WTC11 (cell line): ENCODE measurements at regions not wholly inside any gene's neighbourhood (a gene's known extent, or its start where the extent isn't known, plus 50 kb on each side); places are given as distances from the start of the nearest gene placed in this dataset.

Source experiments
- ATAC-seq: fragments of 200-7000 bp; cut with Tn5 transposase; 2 replicates; pipeline ENCODE4 v1.10.0; 2021; ENCODE audit warnings: mild to moderate bottlenecking, moderate library complexity
- CTCF ChIA-PET: fragments of 300-600 bp; sonication (Branson Sonifier 250); formaldehyde crosslinking; loops from one replicate; lab custom pipeline; 2021; ENCODE audit warnings: antibody characterized with exemption; lab: Charles Lee
- POLR2A ChIA-PET: fragments of 350-600 bp; sonication (Branson Sonifier 250); formaldehyde crosslinking; loops from one replicate; lab custom pipeline; 2021; ENCODE audit warnings: antibody characterized with exemption; lab: Charles Lee
- DNase-seq: peaks from one replicate; pipeline ENCODE4 v3.0.0; 2021; ENCODE audit warnings: low spot score
- H3K27ac Mint-ChIP-seq: 2 replicates; pipeline ENCODE4 v1.8.0; 2021; ENCODE audit warnings: mixed read lengths
- H3K27me3 Mint-ChIP-seq: 2 replicates; pipeline ENCODE4 v1.8.0; 2021; ENCODE audit warnings: low read depth, mild to moderate bottlenecking, moderate library complexity, mixed read lengths
- H3K36me3 Mint-ChIP-seq: 2 replicates; pipeline ENCODE4 v1.8.0; 2021; ENCODE audit warnings: mixed read lengths
- H3K4me1 Mint-ChIP-seq: 2 replicates; pipeline ENCODE4 v1.8.0; 2022; ENCODE audit warnings: mixed read lengths
- H3K4me3 Mint-ChIP-seq: 2 replicates; pipeline ENCODE4 v1.8.0; 2021; ENCODE audit warnings: mild to moderate bottlenecking, moderate library complexity, mixed read lengths
- H3K9me3 Mint-ChIP-seq: 2 replicates; pipeline ENCODE4 v1.8.0; 2021; ENCODE audit warnings: mixed read lengths
- ATF1 ChIP-seq: sonication (generic); formaldehyde crosslinking; IDR thresholded peaks from 2 replicates; pipeline ENCODE4 v1.8.1; 2023; ENCODE audit warnings: mild to moderate bottlenecking, moderate library complexity, missing genetic modification reagents
- CBFB ChIP-seq: sonication (generic); formaldehyde crosslinking; IDR thresholded peaks from 2 replicates; pipeline ENCODE4 v1.8.1; 2022; ENCODE audit warnings: mild to moderate bottlenecking, low read depth, missing genetic modification reagents
- CREB1 ChIP-seq: sonication (generic); formaldehyde crosslinking; IDR thresholded peaks from 2 replicates; pipeline ENCODE4 v1.8.0; 2023; ENCODE audit warnings: mild to moderate bottlenecking, missing genetic modification reagents
- ETV6 ChIP-seq: sonication (generic); formaldehyde crosslinking; IDR thresholded peaks from 2 replicates; pipeline ENCODE4 v1.8.1; 2022; ENCODE audit warnings: mild to moderate bottlenecking, missing genetic modification reagents
- JUN ChIP-seq: sonication (generic); formaldehyde crosslinking; IDR thresholded peaks from 2 replicates; pipeline ENCODE4 v1.8.0; 2023; ENCODE audit warnings: mild to moderate bottlenecking, missing genetic modification reagents
- NFATC4 ChIP-seq: fragments of 250-450 bp; sonication (Bioruptor Pico); IDR thresholded peaks from 2 replicates; pipeline ENCODE4 v1.9.0; 2021; ENCODE audit warnings: mild to moderate bottlenecking
- NFE2L1 ChIP-seq: sonication (generic); formaldehyde crosslinking; IDR thresholded peaks from 2 replicates; pipeline ENCODE4 v1.8.1; 2023; ENCODE audit warnings: missing genetic modification reagents
- NR1H2 ChIP-seq: sonication (generic); formaldehyde crosslinking; IDR thresholded peaks from 2 replicates; pipeline ENCODE4 v1.9.0; 2021; ENCODE audit warnings: mild to moderate bottlenecking, moderate library complexity, missing genetic modification reagents
- OVOL2 ChIP-seq: fragments of 250-450 bp; sonication (Bioruptor Pico); IDR thresholded peaks from 2 replicates; pipeline ENCODE4 v1.9.0; 2021; ENCODE audit warnings: mild to moderate bottlenecking, borderline replicate concordance
- SMAD3 ChIP-seq: sonication (generic); formaldehyde crosslinking; IDR thresholded peaks from 2 replicates; pipeline ENCODE4 v1.8.0; 2022; ENCODE audit warnings: missing genetic modification reagents, mild to moderate bottlenecking, borderline replicate concordance
- TCF7 ChIP-seq: sonication (generic); formaldehyde crosslinking; IDR thresholded peaks from 2 replicates; pipeline ENCODE4 v1.8.0; 2022; ENCODE audit warnings: mild to moderate bottlenecking, low read depth, missing genetic modification reagents, moderate library complexity
- TEAD4 ChIP-seq: sonication (generic); formaldehyde crosslinking; IDR thresholded peaks from 2 replicates; pipeline ENCODE4 v1.8.0; 2022; ENCODE audit warnings: mild to moderate bottlenecking, missing genetic modification reagents
- ZBTB21 ChIP-seq: sonication (generic); formaldehyde crosslinking; IDR thresholded peaks from 2 replicates; pipeline ENCODE4 v1.8.1; 2023; ENCODE audit warnings: mild to moderate bottlenecking, missing genetic modification reagents, borderline replicate concordance
- ZNF396 ChIP-seq: fragments of 250-450 bp; sonication (Bioruptor Pico); IDR thresholded peaks from 2 replicates; pipeline ENCODE4 v1.8.0; 2021; ENCODE audit warnings: mild to moderate bottlenecking, moderate library complexity, borderline replicate concordance
- ZNF423 ChIP-seq: fragments of 250-450 bp; sonication (Bioruptor Pico); IDR thresholded peaks from 2 replicates; pipeline ENCODE4 v2.1.2; 2022; ENCODE audit warnings: mild to moderate bottlenecking, moderate library complexity
- TF ChIP-seq, protein P1 (sequence below): sonication (generic); formaldehyde crosslinking; IDR thresholded peaks from 2 replicates; pipeline ENCODE4 v1.8.1; 2023; ENCODE audit warnings: mild to moderate bottlenecking, missing genetic modification reagents
- TF ChIP-seq, protein P2 (sequence below): sonication (generic); formaldehyde crosslinking; IDR thresholded peaks from 2 replicates; pipeline ENCODE4 v1.8.0; 2022; ENCODE audit warnings: missing genetic modification reagents
- TF ChIP-seq, protein P3 (sequence below): sonication (generic); formaldehyde crosslinking; IDR thresholded peaks from 2 replicates; pipeline ENCODE4 v1.8.0; 2023; ENCODE audit warnings: mild to moderate bottlenecking, missing genetic modification reagents
- TF ChIP-seq, protein P4 (sequence below): fragments of 250-450 bp; sonication (Bioruptor Pico); IDR thresholded peaks from 2 replicates; pipeline ENCODE4 v2.1.2; 2022; ENCODE audit warnings: mild to moderate bottlenecking, moderate library complexity
- TF ChIP-seq, protein P5 (sequence below): sonication (generic); formaldehyde crosslinking; IDR thresholded peaks from 2 replicates; pipeline ENCODE4 v1.8.0; 2022; ENCODE audit warnings: mild to moderate bottlenecking, missing genetic modification reagents
- TF ChIP-seq, protein P6 (sequence below): fragments of 250-450 bp; sonication (Bioruptor Pico); IDR thresholded peaks from 2 replicates; pipeline ENCODE4 v1.9.0; 2021; ENCODE audit warnings: mild to moderate bottlenecking
- TF ChIP-seq, protein P7 (sequence below): sonication (generic); formaldehyde crosslinking; conservative IDR thresholded peaks from 2 replicates; pipeline ENCODE4 v1.8.1; 2022; ENCODE audit warnings: mild to moderate bottlenecking, missing genetic modification reagents

DNA sequence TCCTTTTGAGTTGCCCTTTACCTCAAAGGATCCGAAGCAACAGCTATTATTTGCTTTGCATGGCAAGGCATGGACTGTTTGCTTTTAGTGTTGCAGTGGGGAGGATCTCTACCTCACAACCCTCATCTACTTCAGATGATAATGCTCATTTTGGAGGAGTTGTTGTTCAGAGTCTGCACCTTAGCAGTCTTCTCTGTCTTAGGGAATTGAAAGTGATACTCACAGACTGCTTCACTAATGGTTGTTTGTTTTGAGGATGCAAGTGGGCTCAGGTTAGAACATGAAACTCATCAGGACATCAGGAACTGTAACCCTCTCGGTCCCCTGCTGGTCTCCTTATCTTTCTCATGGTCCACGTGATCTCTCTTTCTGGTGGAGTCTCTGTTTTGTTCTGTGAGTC lies 172.9 kb upstream of the ANKH start (continued):
- TF ChIP-seq, protein P1, sequence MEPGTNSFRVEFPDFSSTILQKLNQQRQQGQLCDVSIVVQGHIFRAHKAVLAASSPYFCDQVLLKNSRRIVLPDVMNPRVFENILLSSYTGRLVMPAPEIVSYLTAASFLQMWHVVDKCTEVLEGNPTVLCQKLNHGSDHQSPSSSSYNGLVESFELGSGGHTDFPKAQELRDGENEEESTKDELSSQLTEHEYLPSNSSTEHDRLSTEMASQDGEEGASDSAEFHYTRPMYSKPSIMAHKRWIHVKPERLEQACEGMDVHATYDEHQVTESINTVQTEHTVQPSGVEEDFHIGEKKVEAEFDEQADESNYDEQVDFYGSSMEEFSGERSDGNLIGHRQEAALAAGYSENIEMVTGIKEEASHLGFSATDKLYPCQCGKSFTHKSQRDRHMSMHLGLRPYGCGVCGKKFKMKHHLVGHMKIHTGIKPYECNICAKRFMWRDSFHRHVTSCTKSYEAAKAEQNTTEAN (CRISPR knock-in tag): no peak
- TF ChIP-seq NFATC4 (CRISPR knock-in tag) (no peak), ATF1 (CRISPR knock-in tag) (no peak)
- TF ChIP-seq, protein P2, sequence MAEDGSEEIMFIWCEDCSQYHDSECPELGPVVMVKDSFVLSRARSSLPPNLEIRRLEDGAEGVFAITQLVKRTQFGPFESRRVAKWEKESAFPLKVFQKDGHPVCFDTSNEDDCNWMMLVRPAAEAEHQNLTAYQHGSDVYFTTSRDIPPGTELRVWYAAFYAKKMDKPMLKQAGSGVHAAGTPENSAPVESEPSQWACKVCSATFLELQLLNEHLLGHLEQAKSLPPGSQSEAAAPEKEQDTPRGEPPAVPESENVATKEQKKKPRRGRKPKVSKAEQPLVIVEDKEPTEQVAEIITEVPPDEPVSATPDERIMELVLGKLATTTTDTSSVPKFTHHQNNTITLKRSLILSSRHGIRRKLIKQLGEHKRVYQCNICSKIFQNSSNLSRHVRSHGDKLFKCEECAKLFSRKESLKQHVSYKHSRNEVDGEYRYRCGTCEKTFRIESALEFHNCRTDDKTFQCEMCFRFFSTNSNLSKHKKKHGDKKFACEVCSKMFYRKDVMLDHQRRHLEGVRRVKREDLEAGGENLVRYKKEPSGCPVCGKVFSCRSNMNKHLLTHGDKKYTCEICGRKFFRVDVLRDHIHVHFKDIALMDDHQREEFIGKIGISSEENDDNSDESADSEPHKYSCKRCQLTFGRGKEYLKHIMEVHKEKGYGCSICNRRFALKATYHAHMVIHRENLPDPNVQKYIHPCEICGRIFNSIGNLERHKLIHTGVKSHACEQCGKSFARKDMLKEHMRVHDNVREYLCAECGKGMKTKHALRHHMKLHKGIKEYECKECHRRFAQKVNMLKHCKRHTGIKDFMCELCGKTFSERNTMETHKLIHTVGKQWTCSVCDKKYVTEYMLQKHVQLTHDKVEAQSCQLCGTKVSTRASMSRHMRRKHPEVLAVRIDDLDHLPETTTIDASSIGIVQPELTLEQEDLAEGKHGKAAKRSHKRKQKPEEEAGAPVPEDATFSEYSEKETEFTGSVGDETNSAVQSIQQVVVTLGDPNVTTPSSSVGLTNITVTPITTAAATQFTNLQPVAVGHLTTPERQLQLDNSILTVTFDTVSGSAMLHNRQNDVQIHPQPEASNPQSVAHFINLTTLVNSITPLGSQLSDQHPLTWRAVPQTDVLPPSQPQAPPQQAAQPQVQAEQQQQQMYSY (CRISPR knock-in tag): no peak

DNA sequence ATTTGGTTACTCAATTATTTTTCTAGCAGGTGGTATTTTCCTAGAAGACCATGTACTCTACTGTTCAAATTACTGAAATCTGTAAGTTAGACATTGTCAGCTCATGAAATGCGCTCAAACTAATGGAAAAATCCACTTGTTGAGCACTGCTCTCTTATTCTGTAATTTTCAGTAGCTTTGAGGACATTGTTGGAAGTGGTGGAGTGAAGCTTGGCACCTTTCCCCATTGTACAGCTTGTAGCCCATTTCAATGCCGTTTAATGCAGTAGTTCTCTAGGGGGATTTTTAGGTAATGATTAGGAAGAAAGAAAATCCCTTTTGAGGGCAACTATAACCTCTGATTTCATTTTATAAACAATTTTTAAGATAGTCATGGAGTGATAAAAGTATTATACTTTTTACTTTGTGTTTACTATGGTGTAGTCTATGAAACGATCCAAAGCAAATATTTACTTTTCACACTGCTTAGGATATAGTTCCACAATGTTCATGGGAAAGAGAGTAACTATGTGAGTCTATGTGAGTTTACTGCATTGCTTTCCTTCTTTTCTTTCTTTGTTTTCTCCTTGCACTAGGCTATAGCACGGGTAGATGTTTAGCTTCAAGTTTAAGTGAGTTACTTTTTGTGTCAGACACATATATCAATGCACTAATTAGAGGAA lies 165.8 kb upstream of the ANKH start:
- peaks cover 8% of the 10 kb centered on the region for H3K36me3 Mint-ChIP-seq
- H3K27me3 Mint-ChIP-seq: peaks cover 16% of the 10 kb centered on the region
- TF ChIP-seq NR1H2 (CRISPR knock-in tag): no peak
- TF ChIP-seq TEAD4: no peak
- TF ChIP-seq SMAD3: no peak
- TF ChIP-seq TCF7: no peak
- TF ChIP-seq CBFB (CRISPR knock-in tag): no peak
- TF ChIP-seq, protein P3, sequence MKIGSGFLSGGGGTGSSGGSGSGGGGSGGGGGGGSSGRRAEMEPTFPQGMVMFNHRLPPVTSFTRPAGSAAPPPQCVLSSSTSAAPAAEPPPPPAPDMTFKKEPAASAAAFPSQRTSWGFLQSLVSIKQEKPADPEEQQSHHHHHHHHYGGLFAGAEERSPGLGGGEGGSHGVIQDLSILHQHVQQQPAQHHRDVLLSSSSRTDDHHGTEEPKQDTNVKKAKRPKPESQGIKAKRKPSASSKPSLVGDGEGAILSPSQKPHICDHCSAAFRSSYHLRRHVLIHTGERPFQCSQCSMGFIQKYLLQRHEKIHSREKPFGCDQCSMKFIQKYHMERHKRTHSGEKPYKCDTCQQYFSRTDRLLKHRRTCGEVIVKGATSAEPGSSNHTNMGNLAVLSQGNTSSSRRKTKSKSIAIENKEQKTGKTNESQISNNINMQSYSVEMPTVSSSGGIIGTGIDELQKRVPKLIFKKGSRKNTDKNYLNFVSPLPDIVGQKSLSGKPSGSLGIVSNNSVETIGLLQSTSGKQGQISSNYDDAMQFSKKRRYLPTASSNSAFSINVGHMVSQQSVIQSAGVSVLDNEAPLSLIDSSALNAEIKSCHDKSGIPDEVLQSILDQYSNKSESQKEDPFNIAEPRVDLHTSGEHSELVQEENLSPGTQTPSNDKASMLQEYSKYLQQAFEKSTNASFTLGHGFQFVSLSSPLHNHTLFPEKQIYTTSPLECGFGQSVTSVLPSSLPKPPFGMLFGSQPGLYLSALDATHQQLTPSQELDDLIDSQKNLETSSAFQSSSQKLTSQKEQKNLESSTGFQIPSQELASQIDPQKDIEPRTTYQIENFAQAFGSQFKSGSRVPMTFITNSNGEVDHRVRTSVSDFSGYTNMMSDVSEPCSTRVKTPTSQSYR (CRISPR knock-in tag): no peak
- TF ChIP-seq CREB1 (CRISPR knock-in tag): no peak
- TF ChIP-seq, protein P4, sequence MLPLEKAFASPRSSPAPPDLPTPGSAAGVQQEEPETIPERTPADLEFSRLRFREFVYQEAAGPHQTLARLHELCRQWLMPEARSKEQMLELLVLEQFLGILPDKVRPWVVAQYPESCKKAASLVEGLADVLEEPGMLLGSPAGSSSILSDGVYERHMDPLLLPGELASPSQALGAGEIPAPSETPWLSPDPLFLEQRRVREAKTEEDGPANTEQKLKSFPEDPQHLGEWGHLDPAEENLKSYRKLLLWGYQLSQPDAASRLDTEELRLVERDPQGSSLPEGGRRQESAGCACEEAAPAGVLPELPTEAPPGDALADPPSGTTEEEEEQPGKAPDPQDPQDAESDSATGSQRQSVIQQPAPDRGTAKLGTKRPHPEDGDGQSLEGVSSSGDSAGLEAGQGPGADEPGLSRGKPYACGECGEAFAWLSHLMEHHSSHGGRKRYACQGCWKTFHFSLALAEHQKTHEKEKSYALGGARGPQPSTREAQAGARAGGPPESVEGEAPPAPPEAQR: no peak
- TF ChIP-seq, protein P2 (CRISPR knock-in tag): no peak
- TF ChIP-seq ZNF396 (CRISPR knock-in tag): no peak
- TF ChIP-seq, protein P5, sequence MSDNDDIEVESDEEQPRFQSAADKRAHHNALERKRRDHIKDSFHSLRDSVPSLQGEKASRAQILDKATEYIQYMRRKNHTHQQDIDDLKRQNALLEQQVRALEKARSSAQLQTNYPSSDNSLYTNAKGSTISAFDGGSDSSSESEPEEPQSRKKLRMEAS: no peak
- TF ChIP-seq, protein P6, sequence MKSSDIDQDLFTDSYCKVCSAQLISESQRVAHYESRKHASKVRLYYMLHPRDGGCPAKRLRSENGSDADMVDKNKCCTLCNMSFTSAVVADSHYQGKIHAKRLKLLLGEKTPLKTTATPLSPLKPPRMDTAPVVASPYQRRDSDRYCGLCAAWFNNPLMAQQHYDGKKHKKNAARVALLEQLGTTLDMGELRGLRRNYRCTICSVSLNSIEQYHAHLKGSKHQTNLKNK (CRISPR knock-in tag): no peak
- no peak for TF ChIP-seq ETV6 (CRISPR knock-in tag)
- no peak for TF ChIP-seq ZBTB21 (CRISPR knock-in tag)
- no peak for TF ChIP-seq ZNF423 (CRISPR knock-in tag)
- no peak for TF ChIP-seq OVOL2 (CRISPR knock-in tag)
- no peak for TF ChIP-seq JUN (CRISPR knock-in tag)
- TF ChIP-seq NFE2L1 (CRISPR knock-in tag): no peak
- TF ChIP-seq, protein P7, sequence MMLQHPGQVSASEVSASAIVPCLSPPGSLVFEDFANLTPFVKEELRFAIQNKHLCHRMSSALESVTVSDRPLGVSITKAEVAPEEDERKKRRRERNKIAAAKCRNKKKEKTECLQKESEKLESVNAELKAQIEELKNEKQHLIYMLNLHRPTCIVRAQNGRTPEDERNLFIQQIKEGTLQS (CRISPR knock-in tag): no peak
- no peaks in the 10 kb centered on the region for H3K4me1 Mint-ChIP-seq
- no peak for DNase-seq
- POLR2A ChIA-PET: no interaction called here
- ATAC-seq: no peak
- H3K27ac Mint-ChIP-seq: no peak overlapping the region
- H3K9me3 Mint-ChIP-seq: peaks cover 53% of the 10 kb centered on the region
- H3K4me3 Mint-ChIP-seq: no peak overlapping the region
- CTCF ChIA-PET: interaction anchor here (1.2 kb wide), 1 partner anchor 68 kb away, joined by 4 read pairs; no protein-coding TSS in a partner anchor
